ENCODE measurements at regions not wholly inside any gene's neighbourhood (a gene's known extent, or its start where the extent isn't known, plus 50 kb on each side); places are given as distances from the start of the nearest gene placed in this dataset.

DNA sequence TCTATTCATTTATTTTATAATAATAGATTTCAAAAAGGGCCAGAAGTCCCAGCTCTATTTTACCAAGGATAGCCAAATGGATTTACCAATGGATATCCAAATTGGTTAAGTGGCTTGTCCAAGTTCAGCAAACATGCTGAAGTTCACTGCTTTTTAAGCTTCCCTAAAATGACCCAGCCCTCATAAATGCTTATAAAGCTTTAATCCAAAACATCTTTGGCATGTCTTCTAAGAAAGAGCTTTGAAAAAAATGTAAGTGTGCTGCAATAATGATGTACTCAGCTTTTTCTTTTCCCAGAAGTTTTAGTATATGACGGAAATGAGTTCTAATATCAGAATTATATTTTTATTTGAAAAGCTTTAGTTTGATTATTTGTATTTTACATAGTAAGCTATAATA lies 451.5 kb upstream of the ADAMTS5 start:
- ATAC-seq (no peak), DNase-seq (no peak)
- Histone ChIP-seq H3K9me3 (peaks cover 0 to 19% (median 7%) of the 10 kb centered on the region in 11 donors), H3K27ac (peak overlapping the region in 1 of 10 donors; percentile 1), H3K4me3 (no peak overlapping the region), H3K36me3 (no peaks in the 10 kb centered on the region), H3K27me3 (no peaks in the 10 kb centered on the region), H3K4me1 (peaks cover 0 to 25% (median 0%) of the 10 kb centered on the region in 9 donors)
- intact Hi-C loops (cut with DNase I), result loop anchor here in 1 of 10 donors (10.0 kb wide), 2 partner anchors 786 to 1466 kb away; a partner anchor contains a TSS
- whole genome bisulfite sequencing, 2 donors, result 77 to 85% methylated on average over 1 of the region's 1 CpG
- TF ChIP-seq, protein P1, sequence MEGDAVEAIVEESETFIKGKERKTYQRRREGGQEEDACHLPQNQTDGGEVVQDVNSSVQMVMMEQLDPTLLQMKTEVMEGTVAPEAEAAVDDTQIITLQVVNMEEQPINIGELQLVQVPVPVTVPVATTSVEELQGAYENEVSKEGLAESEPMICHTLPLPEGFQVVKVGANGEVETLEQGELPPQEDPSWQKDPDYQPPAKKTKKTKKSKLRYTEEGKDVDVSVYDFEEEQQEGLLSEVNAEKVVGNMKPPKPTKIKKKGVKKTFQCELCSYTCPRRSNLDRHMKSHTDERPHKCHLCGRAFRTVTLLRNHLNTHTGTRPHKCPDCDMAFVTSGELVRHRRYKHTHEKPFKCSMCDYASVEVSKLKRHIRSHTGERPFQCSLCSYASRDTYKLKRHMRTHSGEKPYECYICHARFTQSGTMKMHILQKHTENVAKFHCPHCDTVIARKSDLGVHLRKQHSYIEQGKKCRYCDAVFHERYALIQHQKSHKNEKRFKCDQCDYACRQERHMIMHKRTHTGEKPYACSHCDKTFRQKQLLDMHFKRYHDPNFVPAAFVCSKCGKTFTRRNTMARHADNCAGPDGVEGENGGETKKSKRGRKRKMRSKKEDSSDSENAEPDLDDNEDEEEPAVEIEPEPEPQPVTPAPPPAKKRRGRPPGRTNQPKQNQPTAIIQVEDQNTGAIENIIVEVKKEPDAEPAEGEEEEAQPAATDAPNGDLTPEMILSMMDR (IDR thresholded peaks at IDR 0.05), result no peak

GRCh38 chr21:27412530-27412929 lies 445.6 kb upstream of the ADAMTS5 start:
- peaks cover 0 to 19% (median 7%) of the 10 kb centered on the region in 11 donors for H3K9me3 ChIP-seq
- no peaks in the 10 kb centered on the region for H3K36me3 ChIP-seq
- intact Hi-C loops (cut with DNase I), result loop anchor here in 1 of 10 donors (10.0 kb wide), 2 partner anchors 792 to 1472 kb away; a partner anchor contains a TSS
- DNase-seq (no peak), ATAC-seq (peak in 1 of 8 donors; percentile 48)
- no peak overlapping the region for H3K27ac ChIP-seq
- no peak overlapping the region for H3K4me3 ChIP-seq
- peaks cover 0 to 13% (median under 1%) of the 10 kb centered on the region in 9 donors for H3K4me1 ChIP-seq
- no peaks in the 10 kb centered on the region for H3K27me3 ChIP-seq
- WGBS, 2 donors, result 65 to 74% methylated on average over 3 of the region's 3 CpGs
- TF ChIP-seq, protein P1 (IDR thresholded peaks at IDR 0.05), result no peak

GRCh38 chr21:27408826-27409225 lies 441.9 kb upstream of the ADAMTS5 start:
- Histone ChIP-seq H3K4me3 (no peak overlapping the region), H3K9me3 (peaks cover 0 to 4% (median 0%) of the 10 kb centered on the region in 11 donors), H3K27me3 (no peaks in the 10 kb centered on the region), H3K27ac (no peak overlapping the region), H3K4me1 (peaks cover 0 to 37% (median 15%) of the 10 kb centered on the region in 9 donors), H3K36me3 (no peaks in the 10 kb centered on the region)
- ATAC-seq (no peak), DNase-seq (no peak)
- TF ChIP-seq, protein P1 (IDR thresholded peaks at IDR 0.05), result no peak
- intact Hi-C loops (cut with DNase I), result no loop called here
- WGBS, 2 donors, result 66 to 85% methylated on average over 2 of the region's 2 CpGs

GRCh38 chr21:27407271-27407670 lies 440.4 kb upstream of the ADAMTS5 start:
- Histone ChIP-seq H3K9me3 (no peaks in the 10 kb centered on the region), H3K4me3 (no peak overlapping the region), H3K27ac (peak overlapping the region in 5 of 10 donors; percentile 24 to 63 (median 30)), H3K27me3 (no peaks in the 10 kb centered on the region), H3K36me3 (no peaks in the 10 kb centered on the region), H3K4me1 (peaks cover 0 to 37% (median 15%) of the 10 kb centered on the region in 9 donors)
- WGBS, 2 donors, result 46 to 67% methylated on average over 5 of the region's 5 CpGs
- intact Hi-C loops (cut with DNase I), result no loop called here
- TF ChIP-seq, protein P1 (IDR thresholded peaks at IDR 0.05), result no peak
- ATAC-seq (no peak), DNase-seq (no peak)

Data from heart right ventricle (tissue), 16 donors.